ENCODE measurements at regions not wholly inside any gene's neighbourhood (a gene's known extent, or its start where the extent isn't known, plus 50 kb on each side); places are given as distances from the start of the nearest gene placed in this dataset.

DNA sequence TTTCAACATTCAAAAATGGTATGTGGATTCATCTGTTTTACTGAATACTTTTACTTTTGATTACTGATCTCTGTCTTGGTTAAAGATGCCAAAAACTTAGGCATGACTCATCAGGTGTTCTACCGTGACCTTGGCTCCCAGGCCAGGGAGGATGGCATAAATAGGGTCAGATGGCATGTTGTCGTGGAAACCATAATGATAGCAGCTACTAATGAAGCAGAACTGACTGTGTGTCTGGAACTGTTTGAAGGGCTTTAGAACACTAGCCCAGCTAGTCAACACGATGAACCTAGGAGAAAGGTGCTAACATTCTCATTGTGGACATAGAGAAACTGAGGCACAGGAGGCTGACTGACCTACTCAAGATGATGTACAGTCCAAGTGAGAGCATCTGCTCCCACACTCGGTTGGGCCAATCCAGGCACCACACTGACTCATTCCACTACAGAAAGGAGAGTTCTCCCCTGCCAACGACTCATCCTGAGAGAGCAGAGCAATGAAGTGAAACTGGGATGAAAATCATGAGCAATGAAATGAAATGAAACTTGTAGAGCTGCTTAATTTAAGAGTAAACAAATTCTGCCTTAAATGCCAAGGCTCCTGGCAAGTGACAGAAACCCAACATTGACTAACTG is 116.0 kb downstream of the TENT4A start (continued):
- TF ChIP-seq REST (IDR thresholded peaks at IDR 0.05) (no peak), RXRA (IDR thresholded peaks at IDR 0.05) (no peak), EGR1 (IDR thresholded peaks at IDR 0.05; ENCODE audit: low read depth in 2 of 2) (no peak), SP1 (IDR thresholded peaks at IDR 0.05) (no peak), NR2F2 (IDR thresholded peaks at IDR 0.05) (no peak), YY1 (IDR thresholded peaks at IDR 0.05) (no peak), RAD21 (IDR thresholded peaks at IDR 0.05) (no peak), HNF4G (IDR thresholded peaks at IDR 0.05) (no peak), GABPA (IDR thresholded peaks at IDR 0.05 in 1 of 2, conservative IDR thresholded peaks at IDR 0.05 in 1 of 2) (no peak)

DNA sequence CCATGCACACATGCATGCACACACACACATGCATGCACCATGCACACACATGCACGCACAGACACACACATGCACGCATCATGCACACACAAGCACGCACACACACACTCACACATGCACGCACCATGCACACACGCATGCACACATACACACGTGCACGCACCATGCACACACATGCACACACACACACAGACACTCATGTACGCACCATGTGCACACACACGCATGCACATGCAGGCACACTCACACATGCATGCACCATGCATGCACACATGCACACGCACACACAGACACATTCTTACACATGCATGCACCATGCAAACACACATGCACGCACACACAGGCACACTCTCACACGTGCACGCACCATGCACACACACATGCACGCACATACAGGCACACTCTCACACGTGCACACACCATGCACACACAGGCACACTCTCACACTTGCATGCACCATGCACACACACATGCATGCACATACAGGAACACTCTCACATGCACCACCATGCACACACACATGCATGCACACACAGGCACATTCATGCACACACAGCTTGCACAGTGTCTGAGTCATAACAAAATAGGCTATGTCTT is 117.5 kb downstream of the TENT4A start:
- WGBS = 90% methylated on average over 15 of the region's 15 CpGs
- Histone ChIP-seq H3K4me3 (ENCODE audit: low read depth in 1 of 3, low read length in 3 of 3) (no peak overlapping the region), H3K9ac (ENCODE audit: low read depth in 1 of 2, low read length in 2 of 2) (no peak overlapping the region), H3K4me1 (ENCODE audit: control insufficient read depth in 4 of 4, insufficient read depth in 4 of 4, low read length in 3 of 4) (no peaks in the 10 kb centered on the region), H3K27me3 (ENCODE audit: control insufficient read depth in 4 of 4, insufficient read depth in 4 of 4, low read length in 3 of 4) (peaks cover 0 to 5% (median 0%) of the 10 kb centered on the region in 4 donors), H3K9me3 (ENCODE audit: control insufficient read depth in 4 of 4, low read length in 3 of 4) (no peaks in the 10 kb centered on the region), H3K36me3 (ENCODE audit: control insufficient read depth in 4 of 4, insufficient read depth in 3 of 4, low read depth in 1 of 4, low read length in 3 of 4) (no peaks in the 10 kb centered on the region), H3K27ac (ENCODE audit: low read depth in 1 of 2, low read length in 2 of 2) (no peak overlapping the region)
- DNase-seq (ENCODE audit: low spot score) = no peak
- no peak for TF ChIP-seq FOXA1 (IDR thresholded peaks at IDR 0.05)
- no peak for TF ChIP-seq RAD21 (IDR thresholded peaks at IDR 0.05)
- no peak for TF ChIP-seq ZBTB33 (IDR thresholded peaks at IDR 0.05)
- TF ChIP-seq NR2F2 (IDR thresholded peaks at IDR 0.05) = no peak
- no peak for TF ChIP-seq HNF4G (IDR thresholded peaks at IDR 0.05)
- no peak for TF ChIP-seq RXRA (IDR thresholded peaks at IDR 0.05)
- TF ChIP-seq JUND (IDR thresholded peaks at IDR 0.05) = no peak

GRCh38 chr5:6831678-6832671 is 118.7 kb downstream of the TENT4A start:
- no peaks in the 10 kb centered on the region for H3K4me1 ChIP-seq (ENCODE audit: control insufficient read depth in 4 of 4, insufficient read depth in 4 of 4, low read length in 3 of 4)
- peaks cover 0 to 5% (median 0%) of the 10 kb centered on the region in 4 donors for H3K27me3 ChIP-seq (ENCODE audit: control insufficient read depth in 4 of 4, insufficient read depth in 4 of 4, low read length in 3 of 4)
- no peak for TF ChIP-seq EGR1 (IDR thresholded peaks at IDR 0.05; ENCODE audit: low read depth in 2 of 2)
- no peak for TF ChIP-seq CTCF (IDR thresholded peaks at IDR 0.05; ENCODE audit: low read depth, low read length, missing input control)
- TF ChIP-seq YY1 (IDR thresholded peaks at IDR 0.05) = no peak
- TF ChIP-seq, protein P1, sequence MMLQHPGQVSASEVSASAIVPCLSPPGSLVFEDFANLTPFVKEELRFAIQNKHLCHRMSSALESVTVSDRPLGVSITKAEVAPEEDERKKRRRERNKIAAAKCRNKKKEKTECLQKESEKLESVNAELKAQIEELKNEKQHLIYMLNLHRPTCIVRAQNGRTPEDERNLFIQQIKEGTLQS (IDR thresholded peaks at IDR 0.05) = no peak
- TF ChIP-seq FOXA2 (IDR thresholded peaks at IDR 0.05) = no peak
- TF ChIP-seq NR2F2 (IDR thresholded peaks at IDR 0.05) = no peak
- no peak for TF ChIP-seq HNF4A (conservative IDR thresholded peaks at IDR 0.05)
- TF ChIP-seq TAF1 (conservative IDR thresholded peaks at IDR 0.05) = no peak
- TF ChIP-seq HNF4G (IDR thresholded peaks at IDR 0.05) = no peak
- TF ChIP-seq ZBTB33 (IDR thresholded peaks at IDR 0.05) = no peak
- no peak for TF ChIP-seq RAD21 (IDR thresholded peaks at IDR 0.05)
- TF ChIP-seq FOXA1 (IDR thresholded peaks at IDR 0.05) = no peak
- TF ChIP-seq JUND (IDR thresholded peaks at IDR 0.05) = no peak
- no peak for TF ChIP-seq GABPA (IDR thresholded peaks at IDR 0.05 in 1 of 2, conservative IDR thresholded peaks at IDR 0.05 in 1 of 2)

More at GRCh38 chr5:6831678-6832671, 118.7 kb downstream of the TENT4A start:
- WGBS = 59% methylated on average over 7 of the region's 7 CpGs
- H3K9me3 ChIP-seq (ENCODE audit: control insufficient read depth in 4 of 4, low read length in 3 of 4) = no peaks in the 10 kb centered on the region
- no peak overlapping the region for H3K9ac ChIP-seq (ENCODE audit: low read depth in 1 of 2, low read length in 2 of 2)
- no peak overlapping the region for H3K4me3 ChIP-seq (ENCODE audit: low read depth in 1 of 3, low read length in 3 of 3)
- DNase-seq (ENCODE audit: low spot score) = no peak
- H3K36me3 ChIP-seq (ENCODE audit: control insufficient read depth in 4 of 4, insufficient read depth in 3 of 4, low read depth in 1 of 4, low read length in 3 of 4) = no peaks in the 10 kb centered on the region
- no peak overlapping the region for H3K27ac ChIP-seq (ENCODE audit: low read depth in 1 of 2, low read length in 2 of 2)

Measured in liver (tissue), 8 donors.